Erythroblast (primary cell): ENCODE measurements at regions not wholly inside any gene's neighbourhood (a gene's known extent, or its start where the extent isn't known, plus 50 kb on each side); places are given as distances from the start of the nearest gene placed in this dataset.

Experiments used
- GATA1 ChIP-seq: IDR thresholded peaks from 2 replicates; pipeline ENCODE4 v1.6.1; 2011; ENCODE audit warnings: low read depth, mild to moderate bottlenecking, control low read depth, low read length, moderate library complexity
- POLR2A ChIP-seq: IDR thresholded peaks from 2 replicates; pipeline ENCODE4 v1.6.1; 2011; ENCODE audit warnings: mild to moderate bottlenecking, low read length

GRCh38 chr3:5437296-5437782 is 249.8 kb downstream of the EDEM1 start:
- TF ChIP-seq POLR2A: no peak
- no peak for TF ChIP-seq GATA1
